Gastrocnemius medialis (tissue), 4 donors: ENCODE measurements at regions not wholly inside any gene's neighbourhood (a gene's known extent, or its start where the extent isn't known, plus 50 kb on each side); places are given as distances from the start of the nearest gene placed in this dataset.

Experiments used
- ATAC-seq, 2 donors: fragments of 150-250 bp; one replicate each; pipeline ENCODE4 v1.9.1; 2016
- DNase-seq, 2 donors: peaks; one replicate each; pipeline ENCODE4 v3.0.0-alpha.2; 2019
- H3K27ac ChIP-seq, 4 donors: fragments of 200-600 bp; sonication (generic); 1 replicate in 1 of 4; 2 replicates in 3 of 4; pipeline ENCODE4 v1.5.1; 2016 to 2018; ENCODE audit warnings: mild to moderate bottlenecking in 2 of 4, moderate library complexity in 1 of 4
- H3K27me3 ChIP-seq, 3 donors: fragments of 200-600 bp; sonication (generic) in 2 of 3; 1 replicate in 1 of 3; 2 replicates in 2 of 3; pipeline versions ENCODE4 v1.5.1 to v1.6.0; 2016 to 2019; ENCODE audit warnings: mild to moderate bottlenecking in 1 of 3, moderate library complexity in 1 of 3
- H3K36me3 ChIP-seq, 2 donors: fragments of 200-600 bp; sonication (generic) in 1 of 2; one replicate each; pipeline ENCODE4 v1.5.1; 2017 to 2018
- H3K4me1 ChIP-seq, 2 donors: fragments of 200-600 bp; sonication (generic) in 1 of 2; one replicate each; pipeline ENCODE4 v1.5.1; 2016 to 2017; ENCODE audit warnings: mild to moderate bottlenecking in 2 of 2
- H3K4me3 ChIP-seq, 4 donors: fragments of 200-600 bp; sonication (generic) in 3 of 4; 1 replicate in 1 of 4; 2 replicates in 3 of 4; pipeline ENCODE4 v1.5.1; 2016 to 2019; ENCODE audit warnings: mild to moderate bottlenecking in 2 of 4
- H3K9me3 ChIP-seq, 3 donors: fragments of 200-600 bp; sonication (generic) in 2 of 3; 1 replicate in 1 of 3; 2 replicates in 2 of 3; pipeline ENCODE4 v1.5.1; 2016 to 2019
- CTCF ChIP-seq, 5 experiments: fragments of 450-650 bp in 3 of 5; fragments of 200-600 bp in 2 of 5; sonication (generic) in 2 of 5; IDR thresholded peaks in 4 of 5; conservative IDR thresholded peaks in 1 of 5; 1 replicate in 4 of 5; 2 replicates in 1 of 5; pipeline ENCODE4 v1.5.1; 2016 to 2019; ENCODE audit warnings: antibody characterized with exemption in 5 of 5, mild to moderate bottlenecking in 3 of 5, moderate library complexity in 3 of 5
- POLR2A ChIP-seq, 2 donors: fragments of 450-650 bp; IDR thresholded peaks; one replicate each; pipeline ENCODE4 v1.6.1; 2017; ENCODE audit warnings: antibody characterized with exemption in 2 of 2, mild to moderate bottlenecking in 2 of 2, moderate library complexity in 2 of 2
- in situ Hi-C, 4 donors: fragments of 200-750 bp; cut with MboI; loops; one replicate each; pipeline versions ENCODE4 v1.15.0 to v1.8.0; 2017; ENCODE audit warnings: low sequenced_read_pairs in 4 of 4
- intact Hi-C: fragments of 100-400 bp; cut with DNase I; formaldehyde crosslinking; loops from one replicate; pipeline ENCODE4 v1.15.1; 2023; ENCODE audit warnings: low total_unique reads

GRCh38 chr6:119891206-119891605, 541.6 kb upstream of the MAN1A1 start:
- ATAC-seq (no peak), DNase-seq (no peak)
- no peaks in the 10 kb centered on the region for H3K9me3 ChIP-seq
- no peaks in the 10 kb centered on the region for H3K4me1 ChIP-seq
- no peaks in the 10 kb centered on the region for H3K36me3 ChIP-seq
- TF ChIP-seq POLR2A (IDR thresholded peaks at IDR 0.05), result no peak
- no peak for TF ChIP-seq CTCF (IDR thresholded peaks at IDR 0.05 in 4 of 5, conservative IDR thresholded peaks at IDR 0.05 in 1 of 5)
- H3K27ac ChIP-seq, result no peak overlapping the region
- in situ Hi-C loops, result no loop called here
- no peaks in the 10 kb centered on the region for H3K27me3 ChIP-seq
- H3K4me3 ChIP-seq, result no peak overlapping the region
- intact Hi-C loops, result no loop called here

GRCh38 chr6:119890470-119890869, 540.9 kb upstream of the MAN1A1 start:
- no peaks in the 10 kb centered on the region for H3K36me3 ChIP-seq
- H3K4me3 ChIP-seq, result no peak overlapping the region
- no peak for TF ChIP-seq CTCF (IDR thresholded peaks at IDR 0.05 in 4 of 5, conservative IDR thresholded peaks at IDR 0.05 in 1 of 5)
- no peak for TF ChIP-seq POLR2A (IDR thresholded peaks at IDR 0.05)
- ATAC-seq, result no peak
- no peaks in the 10 kb centered on the region for H3K9me3 ChIP-seq
- in situ Hi-C loops (no loop called here), intact Hi-C loops (no loop called here)
- no peaks in the 10 kb centered on the region for H3K4me1 ChIP-seq
- H3K27ac ChIP-seq, result no peak overlapping the region
- no peaks in the 10 kb centered on the region for H3K27me3 ChIP-seq
- DNase-seq, result no peak

GRCh38 chr6:119887666-119888065, 538.1 kb upstream of the MAN1A1 start:
- no peak for ATAC-seq
- Histone ChIP-seq H3K4me3 (no peak overlapping the region), H3K27ac (no peak overlapping the region), H3K27me3 (no peaks in the 10 kb centered on the region), H3K4me1 (no peaks in the 10 kb centered on the region), H3K9me3 (no peaks in the 10 kb centered on the region), H3K36me3 (no peaks in the 10 kb centered on the region)
- TF ChIP-seq CTCF (IDR thresholded peaks at IDR 0.05 in 4 of 5, conservative IDR thresholded peaks at IDR 0.05 in 1 of 5) (no peak), POLR2A (IDR thresholded peaks at IDR 0.05) (no peak)
- intact Hi-C loops, result no loop called here
- in situ Hi-C loops, result no loop called here
- DNase-seq, result no peak

GRCh38 chr6:119881416-119881815, 531.9 kb upstream of the MAN1A1 start:
- TF ChIP-seq CTCF (IDR thresholded peaks at IDR 0.05 in 4 of 5, conservative IDR thresholded peaks at IDR 0.05 in 1 of 5), result no peak
- Histone ChIP-seq H3K9me3 (no peaks in the 10 kb centered on the region), H3K27me3 (no peaks in the 10 kb centered on the region), H3K27ac (no peak overlapping the region), H3K4me3 (no peak overlapping the region), H3K4me1 (no peaks in the 10 kb centered on the region), H3K36me3 (no peaks in the 10 kb centered on the region)
- intact Hi-C loops, result no loop called here
- DNase-seq (no peak), ATAC-seq (no peak)
- in situ Hi-C loops, result no loop called here

- DNase-seq, result no peak
Observed at GRCh38 chr6:119880840-119881239, 531.3 kb upstream of the MAN1A1 start.

More at GRCh38 chr6:119880840-119881239, 531.3 kb upstream of the MAN1A1 start:
- H3K4me1 ChIP-seq, result no peaks in the 10 kb centered on the region
- H3K36me3 ChIP-seq, result no peaks in the 10 kb centered on the region
- TF ChIP-seq POLR2A (IDR thresholded peaks at IDR 0.05) (no peak), CTCF (IDR thresholded peaks at IDR 0.05 in 4 of 5, conservative IDR thresholded peaks at IDR 0.05 in 1 of 5) (no peak)
- intact Hi-C loops (no loop called here), in situ Hi-C loops (no loop called here)
- no peak overlapping the region for H3K4me3 ChIP-seq
- no peaks in the 10 kb centered on the region for H3K27me3 ChIP-seq
- no peak overlapping the region for H3K27ac ChIP-seq
- ATAC-seq, result no peak
- H3K9me3 ChIP-seq, result no peaks in the 10 kb centered on the region
